ENCODE measurements at regions not wholly inside any gene's neighbourhood (a gene's known extent, or its start where the extent isn't known, plus 50 kb on each side); places are given as distances from the start of the nearest gene placed in this dataset.

DNA sequence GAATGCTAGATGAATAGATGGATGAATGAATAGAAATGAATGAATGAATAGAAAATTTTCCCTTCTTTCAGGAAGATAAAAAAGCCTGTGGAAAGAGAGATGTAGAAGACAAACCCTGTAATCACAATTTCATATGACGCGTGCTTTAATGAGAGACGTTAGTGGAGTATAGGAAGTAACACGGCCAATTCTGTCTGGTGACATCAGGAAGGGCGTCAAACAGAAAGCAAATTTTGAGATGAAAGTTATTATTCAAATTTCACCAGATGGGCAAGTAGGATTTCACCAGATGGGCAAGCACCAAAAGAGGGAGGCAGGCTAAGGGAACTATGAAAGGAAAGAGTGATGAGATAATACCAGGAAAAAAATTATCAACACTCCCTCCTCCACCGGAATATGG is 128.9 kb upstream of the PRSS1 start:
- TF ChIP-seq, protein P1, sequence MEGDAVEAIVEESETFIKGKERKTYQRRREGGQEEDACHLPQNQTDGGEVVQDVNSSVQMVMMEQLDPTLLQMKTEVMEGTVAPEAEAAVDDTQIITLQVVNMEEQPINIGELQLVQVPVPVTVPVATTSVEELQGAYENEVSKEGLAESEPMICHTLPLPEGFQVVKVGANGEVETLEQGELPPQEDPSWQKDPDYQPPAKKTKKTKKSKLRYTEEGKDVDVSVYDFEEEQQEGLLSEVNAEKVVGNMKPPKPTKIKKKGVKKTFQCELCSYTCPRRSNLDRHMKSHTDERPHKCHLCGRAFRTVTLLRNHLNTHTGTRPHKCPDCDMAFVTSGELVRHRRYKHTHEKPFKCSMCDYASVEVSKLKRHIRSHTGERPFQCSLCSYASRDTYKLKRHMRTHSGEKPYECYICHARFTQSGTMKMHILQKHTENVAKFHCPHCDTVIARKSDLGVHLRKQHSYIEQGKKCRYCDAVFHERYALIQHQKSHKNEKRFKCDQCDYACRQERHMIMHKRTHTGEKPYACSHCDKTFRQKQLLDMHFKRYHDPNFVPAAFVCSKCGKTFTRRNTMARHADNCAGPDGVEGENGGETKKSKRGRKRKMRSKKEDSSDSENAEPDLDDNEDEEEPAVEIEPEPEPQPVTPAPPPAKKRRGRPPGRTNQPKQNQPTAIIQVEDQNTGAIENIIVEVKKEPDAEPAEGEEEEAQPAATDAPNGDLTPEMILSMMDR (optimal IDR thresholded peaks at IDR 0.05 in 1 of 3, IDR thresholded peaks at IDR 0.05 in 1 of 3, conservative IDR thresholded peaks at IDR 0.05 in 1 of 3; ENCODE audit: extremely low read depth in 1 of 3, insufficient read depth in 2 of 3, low read length in 3 of 3) = no peak
- no peak for TF ChIP-seq EZH2 (IDR thresholded peaks at IDR 0.05; ENCODE audit: low read length)
- dilution Hi-C loops (cut with MboI; ENCODE audit: extremely low pct_ligation_motif_present, low sequenced_read_pairs) = no loop called here
- FAIRE-seq (no peak), DNase-seq (ENCODE audit: low read depth, low spot score) (no peak)
- Histone ChIP-seq H4K20me1 (ENCODE audit: control insufficient read depth, extremely low read depth, insufficient read depth, low read length) (no peaks in the 10 kb centered on the region), H3K27ac (ENCODE audit: control insufficient read depth, insufficient read depth, low read length) (no peak overlapping the region), H3K4me1 (ENCODE audit: control insufficient read depth, extremely low read depth, insufficient read depth, low read length) (no peaks in the 10 kb centered on the region), H3K9ac (ENCODE audit: control insufficient read depth, extremely low read depth, insufficient read depth, low read length) (no peak overlapping the region), H2AFZ (ENCODE audit: control insufficient read depth, low read length) (no peak overlapping the region), H3K9me3 (ENCODE audit: control insufficient read depth, low read depth, low read length) (no peaks in the 10 kb centered on the region), H3K9me1 (ENCODE audit: control insufficient read depth, extremely low read depth, insufficient read depth, low read length) (no peaks in the 10 kb centered on the region), H3K79me2 (ENCODE audit: control insufficient read depth, insufficient read depth, low read length) (no peaks in the 10 kb centered on the region), H3K4me3 (ENCODE audit: control insufficient read depth in 2 of 3, extremely low read depth in 1 of 3, insufficient read depth in 2 of 3, low read depth in 1 of 3, low read length in 3 of 3) (no peak overlapping the region), H3K4me2 (ENCODE audit: control insufficient read depth, extremely low read depth, insufficient read depth, low read depth, low read length) (no peak overlapping the region), H3K27me3 (ENCODE audit: control insufficient read depth, extremely low read depth, insufficient read depth, low read length) (no peaks in the 10 kb centered on the region), H3K36me3 (ENCODE audit: control insufficient read depth in 2 of 2, extremely low read depth in 1 of 2, insufficient read depth in 2 of 2, low read length in 2 of 2) (no peaks in the 10 kb centered on the region)

DNA sequence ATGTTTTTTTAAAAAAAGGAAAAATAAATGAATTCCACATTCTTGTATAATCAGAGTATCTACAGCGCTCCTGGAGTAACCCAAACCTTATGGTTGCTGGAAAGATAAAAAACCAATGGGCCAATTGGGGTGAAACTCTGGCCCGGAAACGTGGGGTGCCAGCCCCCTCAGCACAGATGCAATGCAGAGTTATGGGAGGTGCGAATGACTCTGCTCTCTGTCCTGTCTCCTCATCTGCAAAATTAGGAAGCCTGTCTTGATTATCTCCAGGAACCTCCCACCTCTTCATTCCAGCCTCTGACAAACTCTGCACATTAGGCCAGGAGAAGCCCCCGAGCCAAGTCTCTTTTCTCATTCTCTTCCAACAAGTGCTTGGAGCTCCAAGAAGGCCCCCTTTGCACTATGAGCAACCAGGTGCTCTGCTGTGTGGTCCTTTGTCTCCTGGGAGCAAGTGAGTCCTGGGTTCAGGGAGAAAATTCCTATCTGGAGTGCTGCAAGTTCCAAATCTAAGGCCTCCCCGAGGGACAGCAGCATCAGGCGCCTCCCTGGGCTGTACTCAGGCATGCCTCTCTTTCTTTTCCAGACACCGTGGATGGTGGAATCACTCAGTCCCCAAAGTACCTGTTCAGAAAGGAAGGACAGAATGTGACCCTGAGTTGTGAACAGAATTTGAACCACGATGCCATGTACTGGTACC is 130.5 kb upstream of the PRSS1 start:
- Histone ChIP-seq H3K27me3 (ENCODE audit: control insufficient read depth, extremely low read depth, insufficient read depth, low read length) (no peaks in the 10 kb centered on the region), H3K4me3 (ENCODE audit: control insufficient read depth in 2 of 3, extremely low read depth in 1 of 3, insufficient read depth in 2 of 3, low read depth in 1 of 3, low read length in 3 of 3) (no peak overlapping the region), H3K9ac (ENCODE audit: control insufficient read depth, extremely low read depth, insufficient read depth, low read length) (no peak overlapping the region), H3K4me2 (ENCODE audit: control insufficient read depth, extremely low read depth, insufficient read depth, low read depth, low read length) (no peak overlapping the region), H2AFZ (ENCODE audit: control insufficient read depth, low read length) (no peak overlapping the region), H3K79me2 (ENCODE audit: control insufficient read depth, insufficient read depth, low read length) (no peaks in the 10 kb centered on the region), H3K4me1 (ENCODE audit: control insufficient read depth, extremely low read depth, insufficient read depth, low read length) (no peaks in the 10 kb centered on the region), H3K9me1 (ENCODE audit: control insufficient read depth, extremely low read depth, insufficient read depth, low read length) (no peaks in the 10 kb centered on the region), H4K20me1 (ENCODE audit: control insufficient read depth, extremely low read depth, insufficient read depth, low read length) (no peaks in the 10 kb centered on the region), H3K36me3 (ENCODE audit: control insufficient read depth in 2 of 2, extremely low read depth in 1 of 2, insufficient read depth in 2 of 2, low read length in 2 of 2) (no peaks in the 10 kb centered on the region), H3K27ac (ENCODE audit: control insufficient read depth, insufficient read depth, low read length) (no peak overlapping the region), H3K9me3 (ENCODE audit: control insufficient read depth, low read depth, low read length) (no peaks in the 10 kb centered on the region)
- no peak for DNase-seq (ENCODE audit: low read depth, low spot score)
- dilution Hi-C loops (cut with MboI; ENCODE audit: extremely low pct_ligation_motif_present, low sequenced_read_pairs) = no loop called here
- no peak for TF ChIP-seq EZH2 (IDR thresholded peaks at IDR 0.05; ENCODE audit: low read length)
- TF ChIP-seq, protein P1 (optimal IDR thresholded peaks at IDR 0.05 in 1 of 3, IDR thresholded peaks at IDR 0.05 in 1 of 3, conservative IDR thresholded peaks at IDR 0.05 in 1 of 3; ENCODE audit: extremely low read depth in 1 of 3, insufficient read depth in 2 of 3, low read length in 3 of 3) = no peak
- FAIRE-seq = no peak
